CD4-positive, CD25-positive, alpha-beta regulatory T cell (primary cell): ENCODE measurements at regions not wholly inside any gene's neighbourhood (a gene's known extent, or its start where the extent isn't known, plus 50 kb on each side); places are given as distances from the start of the nearest gene placed in this dataset.
A peak's percentile ranks its signal among the peaks of the same experiment; 100 is the strongest.

Experiments
- ATAC-seq, 2 donors: fragments of 150-1000 bp; cut with Tn5 transposase; one replicate each; pipeline ENCODE4 v1.10.0; 2021; ENCODE audit warnings: low read depth in 2 of 2, moderate number of reproducible peaks in 2 of 2, moderate library complexity in 1 of 2
- DNase-seq, 3 donors: peaks; one replicate each; pipeline versions ENCODE4 v3.0.0 to v3.0.0-alpha.2; 2012 to 2022; ENCODE audit warnings: mixed read lengths in 1 of 3
- H3K27ac ChIP-seq: one replicate; pipeline ENCODE4 v1.7.0; 2013; ENCODE audit warnings: mild to moderate bottlenecking, low read length; ENCODE audit not compliant: insufficient read depth, poor library complexity, severe bottlenecking
- H3K27me3 ChIP-seq: one replicate; pipeline ENCODE4 v1.7.0; 2013; ENCODE audit warnings: low read length; ENCODE audit not compliant: control insufficient read depth, insufficient read depth
- H3K36me3 ChIP-seq: one replicate; pipeline ENCODE4 v1.7.0; 2013; ENCODE audit warnings: mild to moderate bottlenecking, low read length, moderate library complexity; ENCODE audit not compliant: control insufficient read depth, insufficient read depth
- H3K4me1 ChIP-seq: 2 replicates; pipeline ENCODE4 v1.7.0; 2013; ENCODE audit warnings: mild to moderate bottlenecking, low read length; ENCODE audit not compliant: insufficient read depth, control insufficient read depth, poor library complexity, severe bottlenecking
- H3K4me3 ChIP-seq: one replicate; pipeline ENCODE4 v1.7.0; 2013; ENCODE audit warnings: low read depth, mild to moderate bottlenecking, low read length, moderate library complexity
- H3K9me3 ChIP-seq, 2 experiments: 1 replicate in 1 of 2; 2 replicates in 1 of 2; pipeline ENCODE4 v1.7.0; 2013; ENCODE audit warnings: low read length in 2 of 2, mild to moderate bottlenecking in 1 of 2, moderate library complexity in 1 of 2; ENCODE audit not compliant: control insufficient read depth in 2 of 2
- H3K27ac Mint-ChIP-seq, 3 donors: one replicate each; pipeline ENCODE4 v1.8.0; 2020 to 2022; ENCODE audit warnings: mild to moderate bottlenecking in 3 of 3, mixed read lengths in 3 of 3, moderate library complexity in 2 of 3
- H3K27me3 Mint-ChIP-seq: one replicate; pipeline ENCODE4 v1.8.0; 2022; ENCODE audit warnings: mild to moderate bottlenecking, mixed read lengths
- H3K36me3 Mint-ChIP-seq: one replicate; pipeline ENCODE4 v1.8.0; 2020; ENCODE audit warnings: mixed read lengths
- H3K4me1 Mint-ChIP-seq, 4 donors: one replicate each; pipeline ENCODE4 v1.8.0; 2020 to 2022; ENCODE audit warnings: mixed read lengths in 4 of 4, mild to moderate bottlenecking in 1 of 4
- H3K4me3 Mint-ChIP-seq, 4 donors: one replicate each; pipeline ENCODE4 v1.8.0; 2020 to 2022; ENCODE audit warnings: mild to moderate bottlenecking in 4 of 4, mixed read lengths in 4 of 4, moderate library complexity in 3 of 4
- H3K9me3 Mint-ChIP-seq, 7 donors: one replicate each; pipeline ENCODE4 v1.8.0; 2020 to 2022; ENCODE audit warnings: mixed read lengths in 7 of 7, mild to moderate bottlenecking in 3 of 7, moderate library complexity in 2 of 7

GRCh38 chr13:50189450-50189849 lies 174.2 kb downstream of the KCNRG start:
- no peaks in the 10 kb centered on the region for H3K27me3 ChIP-seq
- Mint-ChIP-seq H3K27me3 (peaks cover 5% of the 10 kb centered on the region), H3K9me3 (peaks cover 0 to 2% (median 1%) of the 10 kb centered on the region in 7 donors), H3K4me3 (no peak overlapping the region), H3K27ac (peak overlapping the region in 1 of 3 donors; percentile 49), H3K4me1 (peaks cover 9 to 76% (median 32%) of the 10 kb centered on the region in 4 donors), H3K36me3 (no peaks in the 10 kb centered on the region)
- H3K4me1 ChIP-seq, result peaks cover 17% of the 10 kb centered on the region
- no peaks in the 10 kb centered on the region for H3K36me3 ChIP-seq
- peak in 1 of 3 donors; percentile 25 for DNase-seq
- H3K27ac ChIP-seq, result no peak overlapping the region
- no peak for ATAC-seq
- H3K9me3 ChIP-seq, result no peaks in the 10 kb centered on the region
- no peak overlapping the region for H3K4me3 ChIP-seq

- Mint-ChIP-seq H3K36me3 (no peaks in the 10 kb centered on the region), H3K27me3 (no peaks in the 10 kb centered on the region), H3K4me3 (peak overlapping the region in 2 of 4 donors; percentile 5 to 83), H3K9me3 (peaks cover 0 to 2% (median 0%) of the 10 kb centered on the region in 7 donors), H3K27ac (peak overlapping the region in 2 of 3 donors; percentile 44 to 47), H3K4me1 (peaks cover 9 to 72% (median 32%) of the 10 kb centered on the region in 4 donors)
- no peak overlapping the region for H3K27ac ChIP-seq
- no peak for ATAC-seq
- H3K4me1 ChIP-seq, result peaks cover 17% of the 10 kb centered on the region
- H3K4me3 ChIP-seq, result peak overlapping the region; percentile 5
- no peaks in the 10 kb centered on the region for H3K36me3 ChIP-seq
- H3K9me3 ChIP-seq, result no peaks in the 10 kb centered on the region
- no peaks in the 10 kb centered on the region for H3K27me3 ChIP-seq
- no peak for DNase-seq
Measured at GRCh38 chr13:50191004-50191403, 175.8 kb downstream of the KCNRG start.

- Mint-ChIP-seq H3K27me3 (no peaks in the 10 kb centered on the region), H3K36me3 (peaks cover 5% of the 10 kb centered on the region), H3K4me1 (peaks cover 7 to 60% (median 29%) of the 10 kb centered on the region in 4 donors), H3K9me3 (peaks cover 0 to 1% (median 0%) of the 10 kb centered on the region in 7 donors), H3K27ac (peak overlapping the region in 1 of 3 donors; percentile 44), H3K4me3 (peak overlapping the region in 1 of 4 donors; percentile 32)
- Histone ChIP-seq H3K4me3 (no peak overlapping the region), H3K4me1 (peaks cover 17% of the 10 kb centered on the region), H3K27ac (no peak overlapping the region), H3K36me3 (no peaks in the 10 kb centered on the region), H3K9me3 (no peaks in the 10 kb centered on the region), H3K27me3 (no peaks in the 10 kb centered on the region)
- DNase-seq (no peak), ATAC-seq (no peak)
Measured at GRCh38 chr13:50192272-50192813, 177.1 kb downstream of the KCNRG start.

GRCh38 chr13:50195045-50195444 lies 179.8 kb downstream of the KCNRG start:
- no peak for DNase-seq
- H3K36me3 ChIP-seq, result no peaks in the 10 kb centered on the region
- H3K27ac Mint-ChIP-seq, result no peak overlapping the region
- ATAC-seq, result no peak
- H3K27ac ChIP-seq, result no peak overlapping the region
- no peaks in the 10 kb centered on the region for H3K9me3 ChIP-seq
- no peaks in the 10 kb centered on the region for H3K27me3 ChIP-seq
- no peak overlapping the region for H3K4me3 Mint-ChIP-seq
- H3K4me1 Mint-ChIP-seq, result peaks cover 5 to 39% (median 24%) of the 10 kb centered on the region in 4 donors
- H3K4me3 ChIP-seq, result no peak overlapping the region
- H3K36me3 Mint-ChIP-seq, result peaks cover 11% of the 10 kb centered on the region
- H3K4me1 ChIP-seq, result peaks cover 17% of the 10 kb centered on the region
- peaks cover 0 to 3% (median 0%) of the 10 kb centered on the region in 7 donors for H3K9me3 Mint-ChIP-seq
- H3K27me3 Mint-ChIP-seq, result no peaks in the 10 kb centered on the region

GRCh38 chr13:50196118-50196517 lies 180.9 kb downstream of the KCNRG start:
- Histone ChIP-seq H3K4me1 (peaks cover 17% of the 10 kb centered on the region), H3K36me3 (no peaks in the 10 kb centered on the region), H3K27me3 (no peaks in the 10 kb centered on the region), H3K27ac (no peak overlapping the region), H3K4me3 (no peak overlapping the region), H3K9me3 (no peaks in the 10 kb centered on the region)
- Mint-ChIP-seq H3K27me3 (no peaks in the 10 kb centered on the region), H3K36me3 (peaks cover 15% of the 10 kb centered on the region), H3K9me3 (peaks cover 0 to 4% (median 0%) of the 10 kb centered on the region in 7 donors), H3K4me3 (no peak overlapping the region), H3K4me1 (peaks cover 5 to 30% (median 14%) of the 10 kb centered on the region in 4 donors), H3K27ac (no peak overlapping the region)
- no peak for ATAC-seq
- no peak for DNase-seq

GRCh38 chr13:50197705-50198104 lies 182.5 kb downstream of the KCNRG start:
- no peak overlapping the region for H3K4me3 Mint-ChIP-seq
- H3K36me3 ChIP-seq, result no peaks in the 10 kb centered on the region
- H3K27me3 Mint-ChIP-seq, result peaks cover 4% of the 10 kb centered on the region
- peaks cover 4 to 14% (median 8%) of the 10 kb centered on the region in 4 donors for H3K4me1 Mint-ChIP-seq
- H3K36me3 Mint-ChIP-seq, result peaks cover 15% of the 10 kb centered on the region
- ATAC-seq (no peak), DNase-seq (no peak)
- H3K9me3 Mint-ChIP-seq, result peaks cover 0 to 4% (median 0%) of the 10 kb centered on the region in 7 donors
- H3K27me3 ChIP-seq, result no peaks in the 10 kb centered on the region
- H3K27ac ChIP-seq, result no peak overlapping the region
- no peak overlapping the region for H3K4me3 ChIP-seq
- peaks cover 7% of the 10 kb centered on the region for H3K4me1 ChIP-seq
- no peaks in the 10 kb centered on the region for H3K9me3 ChIP-seq
- no peak overlapping the region for H3K27ac Mint-ChIP-seq

- peaks cover 4% of the 10 kb centered on the region for H3K27me3 Mint-ChIP-seq
- H3K9me3 Mint-ChIP-seq, result peaks cover 0 to 4% (median 0%) of the 10 kb centered on the region in 7 donors
- H3K27ac Mint-ChIP-seq, result no peak overlapping the region
- no peaks in the 10 kb centered on the region for H3K36me3 ChIP-seq
- no peak for DNase-seq
- H3K4me3 Mint-ChIP-seq, result no peak overlapping the region
- peaks cover 0 to 7% (median 3%) of the 10 kb centered on the region in 4 donors for H3K4me1 Mint-ChIP-seq
- no peaks in the 10 kb centered on the region for H3K9me3 ChIP-seq
- no peaks in the 10 kb centered on the region for H3K27me3 ChIP-seq
- H3K27ac ChIP-seq, result no peak overlapping the region
- H3K36me3 Mint-ChIP-seq, result peaks cover 15% of the 10 kb centered on the region
- no peak overlapping the region for H3K4me3 ChIP-seq
- no peaks in the 10 kb centered on the region for H3K4me1 ChIP-seq
- no peak for ATAC-seq
Measured at GRCh38 chr13:50198508-50198907, 183.3 kb downstream of the KCNRG start.

- Mint-ChIP-seq H3K36me3 (peaks cover 15% of the 10 kb centered on the region), H3K27ac (peak overlapping the region in 1 of 3 donors; percentile 43), H3K27me3 (peaks cover 4% of the 10 kb centered on the region), H3K4me1 (peaks cover 0 to 3% (median under 1%) of the 10 kb centered on the region in 4 donors), H3K4me3 (no peak overlapping the region), H3K9me3 (peaks cover 0 to 4% (median 0%) of the 10 kb centered on the region in 7 donors)
- H3K4me3 ChIP-seq, result no peak overlapping the region
- H3K4me1 ChIP-seq, result no peaks in the 10 kb centered on the region
- no peak overlapping the region for H3K27ac ChIP-seq
- H3K36me3 ChIP-seq, result no peaks in the 10 kb centered on the region
- ATAC-seq, result no peak
- H3K9me3 ChIP-seq, result no peaks in the 10 kb centered on the region
- peaks cover 1% of the 10 kb centered on the region for H3K27me3 ChIP-seq
- DNase-seq, result no peak
Measured at GRCh38 chr13:50200569-50200968, 185.3 kb downstream of the KCNRG start.
